NCI-H510A (cell line): ENCODE measurements at regions not wholly inside any gene's neighbourhood (a gene's known extent, or its start where the extent isn't known, plus 50 kb on each side); places are given as distances from the start of the nearest gene placed in this dataset.

Experiments used
- DNase-seq: peaks from one replicate; lab custom pipeline; 2025; lab: John Stamatoyannopoulos, UW

DNA sequence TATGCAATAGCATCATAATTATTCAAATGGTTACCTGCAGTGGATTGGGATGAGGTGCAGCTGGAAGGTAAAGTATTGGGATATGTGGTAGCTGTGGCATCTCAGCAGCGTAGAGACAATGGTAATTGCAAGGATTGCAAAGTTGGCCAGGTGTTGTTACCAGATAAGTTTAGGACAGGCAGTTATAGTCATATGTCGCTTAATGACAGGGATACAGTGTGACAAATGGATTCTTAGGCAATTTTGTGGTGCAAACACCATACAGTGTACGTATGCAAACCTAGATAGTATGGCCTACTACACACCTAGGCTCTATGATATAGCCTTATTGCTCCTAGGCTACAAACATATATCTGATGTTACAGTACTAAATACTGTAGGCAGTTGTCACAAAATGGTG lies 163.5 kb upstream of the LYZL2 start:
- DNase-seq: no peak

DNA sequence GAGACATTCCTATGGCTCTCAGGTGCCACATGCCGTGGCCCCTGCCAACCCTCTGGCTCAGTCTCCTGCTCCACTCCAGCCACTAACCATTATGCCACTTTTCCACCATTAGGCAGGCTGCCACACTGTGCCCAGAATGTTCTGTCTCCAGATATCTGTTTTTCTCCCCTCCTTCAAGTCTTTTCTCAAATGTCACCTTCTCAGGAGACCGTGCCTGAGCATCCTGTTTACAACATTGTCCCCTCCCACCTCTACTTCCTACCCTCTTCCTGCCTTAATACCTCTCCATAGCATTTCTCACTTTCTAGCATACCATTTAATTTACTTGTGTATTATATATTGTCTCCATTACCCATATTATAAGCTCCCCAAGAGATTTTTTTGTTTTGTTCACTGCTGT lies 162.5 kb upstream of the LYZL2 start:
- no peak for DNase-seq

- no peak for DNase-seq
Observed at GRCh38 chr10:30791197-30791611, 161.7 kb upstream of the LYZL2 start.

DNA sequence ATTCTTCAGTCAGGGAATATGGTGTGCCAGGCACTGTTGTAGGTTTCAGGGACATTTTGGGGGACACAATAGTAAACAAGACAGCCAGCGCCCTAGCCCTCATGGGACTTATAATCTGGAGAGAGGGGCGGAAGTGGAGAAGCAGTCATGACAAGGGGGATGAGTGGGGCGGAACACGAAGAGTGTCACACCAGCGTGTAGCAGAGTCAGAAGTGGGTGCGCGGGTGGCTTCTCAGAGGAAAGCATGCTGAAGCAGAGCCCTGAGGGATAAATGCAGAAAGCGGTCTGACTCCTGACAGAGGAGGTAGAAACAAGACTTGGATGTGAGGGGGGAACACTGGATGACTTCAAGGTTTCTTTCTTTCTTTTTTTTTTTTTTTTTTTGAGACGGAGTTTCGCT lies 160.3 kb upstream of the LYZL2 start:
- DNase-seq: no peak

DNA sequence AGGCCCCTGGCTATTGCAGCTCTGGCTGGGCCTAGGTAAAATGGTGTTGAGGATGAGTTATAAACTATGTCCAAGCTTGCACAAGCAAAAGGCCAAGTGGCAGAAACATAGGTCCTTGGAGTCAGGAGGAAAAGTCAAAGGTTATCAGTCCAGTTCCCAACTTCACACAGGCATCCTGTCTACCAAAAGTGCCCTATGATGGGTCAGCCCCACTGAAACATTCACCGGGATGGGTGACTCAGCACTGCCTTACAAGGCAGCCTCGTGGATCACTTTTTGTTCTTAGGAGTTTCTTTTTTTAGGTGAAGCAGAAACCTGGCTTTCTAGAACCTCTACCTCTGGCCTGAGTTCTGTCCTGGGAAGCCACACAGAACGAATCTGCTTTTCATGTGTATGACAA lies 158.8 kb upstream of the LYZL2 start:
- DNase-seq: no peak

- no peak for DNase-seq
Observed at GRCh38 chr10:30786906-30787305, 157.4 kb upstream of the LYZL2 start.

DNA sequence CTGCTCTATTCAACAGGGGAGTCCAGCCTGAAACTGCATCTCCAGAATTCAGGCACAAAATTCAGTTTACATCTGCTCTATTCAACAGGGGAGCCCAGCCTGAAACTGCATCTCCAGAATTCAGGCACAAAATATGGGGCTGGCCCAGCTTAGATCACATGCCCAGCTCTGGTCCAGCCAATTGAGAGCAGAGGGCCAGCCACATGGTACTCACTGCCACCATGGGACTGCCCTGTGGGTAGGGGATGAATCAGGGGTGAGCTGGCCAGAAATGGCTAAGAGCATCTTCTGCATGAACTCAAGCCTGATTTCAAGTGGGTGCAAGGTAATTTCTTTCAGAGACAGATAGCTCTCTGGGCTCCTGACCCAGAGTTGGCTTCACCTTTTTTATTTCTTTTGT lies 156.6 kb upstream of the LYZL2 start:
- DNase-seq: no peak

GRCh38 chr10:30784897-30785605 lies 155.5 kb upstream of the LYZL2 start:
- peak; percentile 39 for DNase-seq

GRCh38 chr10:30784524-30784896 lies 155.0 kb upstream of the LYZL2 start:
- DNase-seq: no peak

DNA sequence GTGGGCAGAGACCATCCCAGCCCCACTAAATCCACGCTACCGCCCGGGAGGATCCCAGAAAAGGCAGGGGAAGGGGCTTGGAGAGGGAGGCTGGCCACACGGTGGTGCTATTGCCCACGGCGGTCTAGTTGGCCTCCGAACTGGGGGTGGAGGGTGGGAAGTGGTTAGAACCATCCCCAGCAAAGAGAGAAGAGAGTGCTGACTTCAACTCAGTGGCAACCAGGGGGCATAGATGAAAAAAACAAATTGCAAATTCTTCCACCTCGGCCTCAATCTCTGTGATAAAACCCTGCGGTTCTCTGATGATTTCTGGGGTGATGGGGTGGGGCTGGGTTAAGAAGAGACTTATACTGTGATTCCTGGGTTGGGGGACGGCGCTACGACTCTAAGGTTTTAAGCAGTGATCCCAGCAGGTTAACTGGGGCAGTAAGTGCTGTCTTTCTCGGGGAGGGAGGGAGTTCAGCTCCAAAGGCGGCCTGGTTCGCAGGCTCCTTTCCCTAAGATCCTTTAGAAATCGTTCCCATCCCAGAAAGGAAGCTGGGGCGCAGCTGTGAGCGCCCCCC lies 154.5 kb upstream of the LYZL2 start:
- peak; percentile 30 for DNase-seq

- DNase-seq: no peak
Observed at GRCh38 chr10:30782537-30783461, 153.2 kb upstream of the LYZL2 start.

DNA sequence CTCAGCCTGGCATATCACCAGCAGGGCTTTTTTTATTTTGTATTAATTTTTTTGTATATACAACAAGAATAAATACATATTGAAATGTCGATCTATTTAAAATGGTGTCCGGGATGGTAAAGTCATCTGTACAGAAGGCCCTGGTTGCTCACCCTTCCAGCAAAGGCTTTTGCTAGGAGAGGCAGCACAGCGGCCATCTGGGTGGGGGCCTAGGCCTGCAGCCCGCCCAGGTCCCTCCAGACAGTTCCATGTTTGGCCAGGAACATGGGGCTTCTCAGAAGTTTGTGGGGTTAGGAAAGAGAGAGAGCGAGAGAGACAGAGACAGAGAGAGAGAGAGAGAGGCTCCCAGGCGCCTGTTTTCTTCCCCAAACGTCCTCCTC lies 152.6 kb upstream of the LYZL2 start:
- DNase-seq: no peak

DNA sequence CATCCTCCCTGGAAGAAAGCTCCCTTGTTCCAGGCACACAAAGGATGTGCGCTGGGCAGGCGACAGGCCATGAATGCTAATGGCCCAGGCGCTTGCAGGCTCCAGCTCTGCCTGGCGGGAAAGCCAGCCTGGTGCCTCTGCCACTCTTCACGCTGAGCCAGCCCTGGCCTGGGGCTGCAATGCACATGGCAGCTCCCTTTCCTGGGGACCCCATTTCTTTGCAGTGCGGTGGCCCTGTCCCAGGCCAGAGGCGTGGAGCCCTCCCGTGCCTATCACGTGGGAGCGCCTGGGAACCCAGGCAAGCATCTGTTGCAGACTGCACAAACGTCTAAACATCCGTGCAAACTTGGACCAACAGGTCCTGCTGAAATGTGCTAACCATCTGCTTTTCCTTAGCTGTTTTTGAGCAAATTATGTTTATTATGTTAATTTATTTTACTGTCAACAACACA lies 152.1 kb upstream of the LYZL2 start:
- DNase-seq: no peak

DNA sequence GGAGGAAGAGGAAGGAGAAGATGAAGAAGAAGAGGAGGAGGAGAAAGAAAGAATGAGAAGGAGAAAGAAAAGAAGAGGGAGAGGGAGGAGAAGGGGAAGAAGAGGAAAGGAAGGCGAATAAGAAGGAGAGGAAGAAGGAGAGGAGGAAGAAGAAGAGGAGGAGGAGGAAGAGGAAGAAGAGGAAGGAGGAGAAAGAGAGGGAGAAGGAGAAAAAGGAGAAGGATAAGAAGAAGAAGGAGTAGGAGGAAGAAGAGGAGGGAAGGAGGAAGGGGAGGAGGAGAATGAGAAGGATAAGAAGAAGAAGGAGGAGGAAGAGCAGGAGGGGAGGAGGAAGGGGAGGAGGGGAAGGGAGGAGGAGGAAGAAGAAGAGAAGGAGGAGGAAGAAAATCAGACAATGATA lies 149.2 kb upstream of the LYZL2 start:
- no peak for DNase-seq

DNA sequence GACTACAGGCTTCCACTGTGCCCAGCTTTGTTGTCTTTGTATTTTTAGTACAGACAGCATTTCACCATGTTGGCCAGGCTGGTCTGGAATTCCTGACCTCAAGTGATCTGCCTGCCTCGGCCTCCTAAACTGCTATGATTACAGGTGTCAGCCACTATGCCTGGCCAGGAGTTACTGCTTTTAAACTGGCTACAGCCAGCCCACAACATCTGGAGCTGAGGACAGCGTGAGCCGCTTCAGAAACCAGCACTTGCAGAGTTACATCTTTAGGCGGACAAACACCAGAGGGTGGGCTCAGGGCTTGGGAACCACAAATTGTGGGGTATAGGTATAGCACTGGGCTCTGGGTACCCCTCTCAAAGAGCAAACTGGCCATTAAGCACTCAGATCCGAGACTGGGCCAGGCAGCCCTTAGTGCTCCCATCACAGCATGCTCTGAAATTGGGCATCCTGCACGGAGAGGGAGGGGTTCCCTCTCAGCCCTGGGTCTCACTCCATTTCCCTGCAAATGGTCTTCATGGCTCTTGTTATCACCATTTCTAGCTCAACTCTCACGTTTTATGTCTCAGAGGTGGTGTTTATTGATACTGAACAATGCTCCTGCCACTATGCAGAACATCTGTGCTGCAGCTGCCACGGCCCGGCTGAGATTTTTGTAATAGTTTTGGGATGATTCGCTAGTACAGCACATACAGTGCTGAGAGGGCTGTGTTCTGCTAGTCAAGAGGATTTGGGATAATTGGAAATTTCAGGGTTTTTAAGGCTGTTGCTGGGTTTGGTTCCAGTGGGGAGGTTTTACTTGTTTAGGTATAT lies 146.4 kb upstream of the LYZL2 start:
- DNase-seq: no peak

- DNase-seq: no peak
Observed at GRCh38 chr10:30774261-30774660, 144.7 kb upstream of the LYZL2 start.

DNA sequence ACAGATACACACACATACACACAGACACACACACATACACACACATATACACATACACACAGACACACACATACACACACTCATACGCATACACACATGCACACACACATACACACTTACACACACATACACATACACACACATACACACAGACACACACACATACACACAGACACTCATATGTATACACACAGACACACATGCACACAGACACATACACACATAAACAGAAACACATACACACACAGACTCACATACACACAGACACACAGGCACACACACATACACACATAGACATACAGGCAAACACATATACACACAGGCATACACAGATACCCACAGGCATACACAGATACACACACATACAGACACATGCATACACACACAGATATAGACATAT lies 143.9 kb upstream of the LYZL2 start:
- no peak for DNase-seq

GRCh38 chr10:30770816-30771215 lies 141.3 kb upstream of the LYZL2 start:
- DNase-seq: no peak

DNA sequence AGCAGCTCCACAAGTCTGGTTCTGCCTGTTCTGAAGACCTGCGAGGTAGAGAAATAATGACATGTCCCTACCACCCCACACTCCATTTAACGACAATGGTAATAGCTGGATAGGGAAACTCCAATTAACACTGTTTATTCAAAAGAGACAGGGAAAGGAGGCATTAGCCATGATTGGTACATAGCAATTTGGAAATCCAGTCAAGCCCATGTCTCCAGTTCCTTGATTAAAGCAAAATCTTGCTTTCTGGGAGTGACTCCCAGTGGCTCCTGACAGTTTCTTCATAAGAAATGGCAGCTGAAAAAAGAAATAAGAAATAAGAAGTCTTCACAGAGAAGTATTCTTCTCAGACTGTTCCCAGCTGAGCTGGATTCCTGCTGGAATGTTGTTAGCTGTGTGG lies 140.7 kb upstream of the LYZL2 start:
- DNase-seq: no peak

GRCh38 chr10:30769361-30769760 lies 139.8 kb upstream of the LYZL2 start:
- no peak for DNase-seq

DNA sequence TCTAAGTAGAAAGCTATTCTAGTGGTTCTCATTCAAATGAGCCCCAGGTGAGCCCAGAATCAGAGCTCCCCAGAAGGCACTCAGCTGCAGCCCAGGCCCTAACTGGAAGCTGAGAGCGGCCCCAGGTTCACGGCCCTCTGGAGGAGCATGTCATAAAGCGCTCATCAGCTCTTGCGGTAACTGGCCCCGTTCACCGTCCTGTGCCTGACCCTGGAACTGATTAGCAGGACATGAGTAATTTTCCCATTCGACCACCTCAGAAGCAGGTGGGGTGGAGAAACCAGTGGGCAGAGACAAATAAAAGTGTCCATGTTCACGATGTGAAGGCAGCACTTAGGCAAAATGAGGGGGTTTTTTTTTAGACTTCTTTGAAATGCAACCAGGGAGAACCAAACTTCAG lies 136.1 kb upstream of the LYZL2 start:
- no peak for DNase-seq

DNA sequence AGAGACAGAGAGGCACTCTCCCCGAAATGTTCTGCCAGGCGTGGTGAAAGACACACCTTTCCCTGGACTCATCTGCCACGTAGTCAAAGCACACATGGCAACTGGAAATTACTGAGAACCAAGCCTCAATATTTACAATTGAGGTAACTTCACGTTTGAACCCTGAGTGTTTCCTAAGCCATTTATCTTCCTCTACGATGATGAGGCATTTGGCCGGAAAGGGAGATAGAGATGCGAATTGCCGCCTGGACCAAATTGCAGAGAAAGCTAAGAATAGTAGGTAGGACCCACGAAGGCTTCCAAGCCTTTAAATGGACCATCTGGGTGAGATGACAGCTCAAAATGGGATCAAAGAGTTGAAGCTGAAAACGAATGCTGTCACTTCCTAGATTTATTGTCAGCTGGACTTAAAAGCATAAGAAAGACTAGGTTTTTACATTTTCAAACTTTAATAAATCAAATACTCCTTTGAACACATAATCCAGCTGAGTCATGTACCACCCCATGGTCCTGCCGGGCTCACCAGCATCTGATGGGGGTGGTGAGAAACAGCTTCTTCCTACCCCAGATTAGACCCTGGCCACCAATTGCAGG lies 135.6 kb upstream of the LYZL2 start:
- DNase-seq: no peak
